ENCODE measurements at regions not wholly inside any gene's neighbourhood (a gene's known extent, or its start where the extent isn't known, plus 50 kb on each side); places are given as distances from the start of the nearest gene placed in this dataset.

DNA sequence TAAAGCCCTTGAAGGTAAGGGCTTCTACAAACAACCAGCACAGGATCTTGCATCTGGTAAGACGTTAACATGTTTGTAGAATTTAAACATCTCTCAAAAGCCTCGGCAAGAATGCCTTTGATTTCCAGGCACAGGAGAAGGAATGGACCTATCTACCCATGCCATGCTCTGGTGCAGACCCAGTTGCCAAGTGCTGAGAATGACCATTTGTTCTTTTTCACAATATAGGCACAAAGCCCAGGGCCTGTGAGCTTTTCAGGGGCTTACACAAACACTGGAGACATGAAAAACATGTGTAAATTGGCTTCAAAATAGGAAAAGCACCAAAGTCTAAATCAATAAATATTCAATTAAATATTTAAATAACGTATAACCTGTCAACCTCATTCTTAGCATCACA lies 266.9 kb upstream of the TTC14 start:
- H3K4me3 ChIP-seq (ENCODE audit: low read depth, low read length) = no peak overlapping the region
- TF ChIP-seq, protein P1, sequence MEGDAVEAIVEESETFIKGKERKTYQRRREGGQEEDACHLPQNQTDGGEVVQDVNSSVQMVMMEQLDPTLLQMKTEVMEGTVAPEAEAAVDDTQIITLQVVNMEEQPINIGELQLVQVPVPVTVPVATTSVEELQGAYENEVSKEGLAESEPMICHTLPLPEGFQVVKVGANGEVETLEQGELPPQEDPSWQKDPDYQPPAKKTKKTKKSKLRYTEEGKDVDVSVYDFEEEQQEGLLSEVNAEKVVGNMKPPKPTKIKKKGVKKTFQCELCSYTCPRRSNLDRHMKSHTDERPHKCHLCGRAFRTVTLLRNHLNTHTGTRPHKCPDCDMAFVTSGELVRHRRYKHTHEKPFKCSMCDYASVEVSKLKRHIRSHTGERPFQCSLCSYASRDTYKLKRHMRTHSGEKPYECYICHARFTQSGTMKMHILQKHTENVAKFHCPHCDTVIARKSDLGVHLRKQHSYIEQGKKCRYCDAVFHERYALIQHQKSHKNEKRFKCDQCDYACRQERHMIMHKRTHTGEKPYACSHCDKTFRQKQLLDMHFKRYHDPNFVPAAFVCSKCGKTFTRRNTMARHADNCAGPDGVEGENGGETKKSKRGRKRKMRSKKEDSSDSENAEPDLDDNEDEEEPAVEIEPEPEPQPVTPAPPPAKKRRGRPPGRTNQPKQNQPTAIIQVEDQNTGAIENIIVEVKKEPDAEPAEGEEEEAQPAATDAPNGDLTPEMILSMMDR (IDR thresholded peaks at IDR 0.05; ENCODE audit: low read depth, low read length, missing control alignments) = no peak
- DNase-seq (ENCODE audit: low read depth) = no peak

DNA sequence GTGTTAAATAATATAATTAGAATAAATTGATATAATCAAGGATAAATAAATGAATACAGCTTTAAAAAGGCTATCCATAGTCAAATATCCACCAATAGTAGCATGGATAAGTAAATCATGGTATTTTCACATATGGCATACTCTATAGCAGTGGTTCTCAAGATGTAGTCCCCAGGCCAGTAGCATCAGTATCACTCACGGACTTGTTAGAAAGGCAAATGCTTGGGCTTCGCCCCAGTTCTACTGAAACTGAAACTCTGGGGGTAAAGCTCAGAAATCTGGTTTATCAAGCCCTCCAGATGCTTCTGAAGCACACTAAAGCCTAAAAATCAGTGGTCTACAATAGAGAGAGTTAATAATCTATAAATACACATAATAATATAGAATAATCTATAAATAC lies 261.6 kb upstream of the TTC14 start:
- TF ChIP-seq, protein P1 (IDR thresholded peaks at IDR 0.05; ENCODE audit: low read depth, low read length, missing control alignments) = no peak

DNA sequence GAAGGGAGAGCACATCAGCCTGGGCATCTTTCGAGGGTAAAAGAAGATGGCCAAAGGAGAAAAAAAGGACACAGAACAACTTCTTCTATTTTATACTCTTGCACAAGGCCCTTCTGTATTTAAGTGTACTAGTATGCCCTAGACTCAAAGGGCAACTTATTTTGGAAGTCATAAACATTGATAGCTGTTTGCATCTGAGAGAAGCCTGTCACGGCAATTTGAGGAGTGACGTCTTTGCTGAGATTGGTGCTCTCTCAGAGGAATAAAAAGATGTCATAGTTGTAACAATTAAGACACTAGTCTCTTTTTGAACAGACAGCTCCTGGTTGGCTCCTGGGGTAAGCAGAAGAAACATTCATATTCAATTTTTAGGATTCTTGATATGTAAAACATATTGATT lies 260.4 kb upstream of the TTC14 start:
- TF ChIP-seq, protein P1 (IDR thresholded peaks at IDR 0.05; ENCODE audit: low read depth, low read length, missing control alignments) = no peak
- DNase-seq (ENCODE audit: low read depth) = no peak

More for the DNA sequence above, 261.6 kb upstream of the TTC14 start:
- no peak for DNase-seq (ENCODE audit: low read depth)
- no peak overlapping the region for H3K4me3 ChIP-seq (ENCODE audit: low read depth, low read length)

DNA sequence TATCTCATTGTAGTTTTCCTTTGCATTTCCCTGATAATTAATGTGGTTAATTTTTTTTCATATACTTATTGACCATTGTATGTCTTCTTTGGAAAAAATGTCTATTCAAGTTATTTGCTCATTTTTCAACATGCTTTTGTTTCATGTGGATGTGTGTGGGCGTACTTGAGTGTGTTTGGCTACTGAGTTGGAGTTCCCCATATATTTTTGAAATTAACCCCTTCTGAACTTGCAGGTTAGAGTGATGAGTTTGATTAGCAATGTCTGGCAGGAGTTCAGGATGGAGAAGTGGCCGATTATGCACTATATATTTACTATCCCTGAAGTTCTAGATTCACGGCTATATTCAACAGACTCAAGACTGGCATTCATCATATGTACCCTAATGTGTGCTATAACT lies 250.4 kb upstream of the TTC14 start:
- no peak for DNase-seq (ENCODE audit: low read depth)
- no peak overlapping the region for H3K4me3 ChIP-seq (ENCODE audit: low read depth, low read length)
- TF ChIP-seq, protein P1 (IDR thresholded peaks at IDR 0.05; ENCODE audit: low read depth, low read length, missing control alignments) = no peak

More for the DNA sequence above, 260.4 kb upstream of the TTC14 start:
- H3K4me3 ChIP-seq (ENCODE audit: low read depth, low read length) = no peak overlapping the region

DNA sequence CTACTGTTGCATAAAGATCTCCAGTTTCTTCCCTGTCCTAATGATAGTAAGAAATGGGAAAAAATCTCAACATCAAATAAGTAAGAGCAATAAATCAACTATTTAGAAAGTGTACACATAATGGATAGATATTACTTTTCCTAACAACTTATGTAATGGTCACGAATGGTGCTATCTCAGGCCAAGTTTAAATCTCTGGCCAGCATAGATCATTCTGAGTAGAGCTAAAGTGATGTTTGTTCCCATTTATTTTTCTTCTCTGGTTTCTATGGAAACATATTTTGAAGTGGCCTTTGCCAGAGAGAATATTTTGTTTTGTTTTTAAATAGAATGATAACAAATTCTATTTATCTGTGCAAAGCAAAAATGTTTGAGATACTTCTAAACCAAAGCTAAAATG lies 249.7 kb upstream of the TTC14 start:
- DNase-seq (ENCODE audit: low read depth) = no peak
- H3K4me3 ChIP-seq (ENCODE audit: low read depth, low read length) = no peak overlapping the region

GRCh38 chr3:180354214-180354613 lies 247.7 kb upstream of the TTC14 start:
- no peak for DNase-seq (ENCODE audit: low read depth)
- TF ChIP-seq, protein P1 (IDR thresholded peaks at IDR 0.05; ENCODE audit: low read depth, low read length, missing control alignments) = no peak

More for the DNA sequence above, 249.7 kb upstream of the TTC14 start:
- TF ChIP-seq, protein P1 (IDR thresholded peaks at IDR 0.05; ENCODE audit: low read depth, low read length, missing control alignments) = no peak

GRCh38 chr3:180358179-180358578 lies 243.8 kb upstream of the TTC14 start:
- no peak overlapping the region for H3K4me3 ChIP-seq (ENCODE audit: low read depth, low read length)
- TF ChIP-seq, protein P1 (IDR thresholded peaks at IDR 0.05; ENCODE audit: low read depth, low read length, missing control alignments) = no peak
- no peak for DNase-seq (ENCODE audit: low read depth)

More at GRCh38 chr3:180354214-180354613, 247.7 kb upstream of the TTC14 start:
- H3K4me3 ChIP-seq (ENCODE audit: low read depth, low read length) = no peak overlapping the region
